HG02870 (cell line): ENCODE measurements at regions not wholly inside any gene's neighbourhood (a gene's known extent, or its start where the extent isn't known, plus 50 kb on each side); places are given as distances from the start of the nearest gene placed in this dataset.
"Not testable (repeated sequence)": the region's sequence is repeated elsewhere in the genome, so short reads cannot be mapped to it uniquely, and the experiment has no call there.

Experiments
- ATAC-seq: cut with Tn5 transposase; IDR thresholded peaks from one replicate; pipeline ENCODE4 v1.9.1; 2021; ENCODE audit warnings: mild to moderate bottlenecking, moderate library complexity; ENCODE audit not compliant: unreplicated experiment

DNA sequence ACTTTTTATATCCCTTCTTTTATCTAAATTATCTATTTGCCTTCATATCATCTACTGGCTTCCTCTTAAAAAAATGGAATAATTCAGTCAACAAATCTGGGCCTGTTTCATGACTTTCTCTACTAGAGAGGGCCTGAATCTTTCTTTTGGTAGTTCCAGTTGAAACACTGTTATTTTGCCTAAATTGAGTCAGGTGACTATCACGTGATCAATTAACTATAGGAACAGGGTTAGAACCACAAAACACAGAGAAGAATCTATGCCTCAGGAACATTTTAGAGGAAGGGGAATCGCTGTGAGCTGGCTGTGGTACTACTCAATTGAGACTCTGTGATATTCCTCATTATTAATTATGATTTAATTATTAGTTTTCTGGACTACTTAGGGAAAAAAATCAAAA is 736.7 kb upstream of the PITX2 start:
- no peak for ATAC-seq

GRCh38 chr4:111360906-111361305 is 738.0 kb upstream of the PITX2 start:
- ATAC-seq = no peak

- no peak for ATAC-seq
Observed at GRCh38 chr4:111362941-111363361, 740.1 kb upstream of the PITX2 start.

DNA sequence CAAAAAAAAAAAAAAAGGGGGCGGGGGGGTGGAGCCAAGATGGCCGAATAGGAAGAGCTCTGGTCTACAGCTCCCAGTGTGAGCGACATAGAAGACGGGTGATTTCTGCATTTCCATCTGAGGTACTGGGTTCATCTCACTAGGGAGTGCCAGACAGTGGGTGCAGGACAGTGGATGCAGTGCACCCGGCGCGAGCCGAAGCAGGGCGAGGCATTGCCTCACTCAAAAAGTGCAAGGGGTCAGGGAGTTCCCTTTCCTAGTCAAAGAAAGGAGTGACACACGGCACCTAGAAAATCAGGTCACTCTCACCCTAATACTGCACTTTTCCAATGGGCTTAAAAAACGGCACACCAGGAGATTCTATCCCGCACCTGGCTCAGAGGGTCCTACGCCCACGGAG is 755.0 kb upstream of the PITX2 start:
- not testable (repeated sequence) for ATAC-seq

- no peak for ATAC-seq
Observed at GRCh38 chr4:111388561-111388960, 756.7 kb upstream of the FAM241A start.

- ATAC-seq = no peak
Observed at GRCh38 chr4:111391829-111392228, 753.4 kb upstream of the FAM241A start.

- no peak for ATAC-seq
Observed at GRCh38 chr4:111393781-111394180, 751.5 kb upstream of the FAM241A start.

DNA sequence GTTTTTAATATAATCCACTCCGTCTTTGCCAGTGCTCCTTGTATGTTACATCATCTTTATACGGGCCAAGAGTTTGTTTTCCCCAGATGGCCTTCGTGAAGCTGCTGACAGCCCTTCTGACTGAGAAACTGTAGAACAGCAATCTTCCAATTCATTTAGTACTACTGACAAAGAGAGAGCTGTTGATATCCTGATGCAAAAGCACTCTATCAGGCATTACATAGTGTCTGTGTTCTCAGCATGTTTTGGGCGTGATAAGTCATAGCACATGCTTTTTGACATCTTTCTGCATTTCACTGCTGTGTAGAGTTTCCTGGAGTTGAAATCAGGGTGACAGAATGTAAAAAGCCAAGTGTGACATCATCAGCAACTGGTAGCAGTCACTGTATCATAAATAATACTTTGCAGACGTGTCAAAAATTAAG is 746.3 kb upstream of the FAM241A start:
- no peak for ATAC-seq

DNA sequence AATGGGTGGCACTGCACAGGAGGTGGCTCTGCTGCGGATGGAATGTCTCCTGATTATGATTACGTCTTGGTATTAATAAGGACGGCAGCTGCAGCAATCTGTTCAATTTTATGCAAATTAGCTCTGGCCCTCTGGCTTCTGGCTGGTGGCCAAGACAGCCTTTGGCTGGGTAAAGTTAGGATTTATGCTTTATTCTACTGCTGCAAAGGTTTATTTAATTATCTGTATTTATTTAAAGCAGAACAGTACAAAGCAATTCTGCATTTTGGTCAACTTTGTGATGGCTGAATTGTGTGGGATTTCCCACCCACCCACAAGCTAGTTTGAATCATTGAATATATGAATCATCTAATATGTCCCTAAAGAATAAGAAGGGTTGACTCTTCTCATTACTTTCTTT is 745.6 kb upstream of the FAM241A start:
- no peak for ATAC-seq

- ATAC-seq = no peak
Observed at GRCh38 chr4:111400741-111401140, 744.5 kb upstream of the FAM241A start.

DNA sequence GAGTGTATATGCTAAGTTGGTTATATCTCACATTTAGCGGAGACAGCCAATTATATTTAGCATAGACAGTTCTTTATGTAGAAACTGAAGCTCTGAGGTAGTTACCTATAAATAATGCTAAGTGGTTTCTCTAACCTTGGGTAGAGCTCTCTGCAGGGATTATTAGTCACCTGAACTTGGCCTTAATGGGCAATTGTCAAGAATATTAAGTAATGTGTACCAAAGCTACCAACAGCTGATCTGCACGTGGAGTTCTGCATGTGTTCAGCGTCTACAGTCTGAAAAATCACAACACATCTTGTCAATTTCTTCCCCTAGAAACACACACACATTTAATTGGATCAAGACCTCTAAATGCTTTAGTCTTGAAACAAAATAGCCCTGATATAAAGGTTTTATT is 740.6 kb upstream of the FAM241A start:
- ATAC-seq = no peak

DNA sequence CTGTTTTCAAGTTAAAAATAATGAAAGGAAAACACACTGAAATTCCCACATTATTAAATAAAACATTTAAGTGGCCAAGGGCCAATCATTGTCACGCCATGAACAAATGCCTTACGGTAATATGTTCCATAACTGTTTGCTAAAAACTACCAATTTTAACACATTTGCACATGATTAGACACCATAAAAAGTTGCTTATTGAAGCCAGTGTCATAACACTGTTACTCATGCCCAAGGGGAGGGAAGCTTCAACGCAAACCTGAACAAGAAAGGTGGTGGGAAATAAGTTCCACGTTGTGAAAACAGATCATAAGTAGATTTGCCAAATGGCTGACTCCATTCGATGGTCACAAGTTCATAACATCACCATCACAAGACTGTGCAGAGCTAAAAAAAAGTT is 739.3 kb upstream of the FAM241A start:
- no peak for ATAC-seq

GRCh38 chr4:111410571-111410970 is 734.7 kb upstream of the FAM241A start:
- no peak for ATAC-seq

- ATAC-seq = no peak
Observed at GRCh38 chr4:111417521-111417920, 727.7 kb upstream of the FAM241A start.

DNA sequence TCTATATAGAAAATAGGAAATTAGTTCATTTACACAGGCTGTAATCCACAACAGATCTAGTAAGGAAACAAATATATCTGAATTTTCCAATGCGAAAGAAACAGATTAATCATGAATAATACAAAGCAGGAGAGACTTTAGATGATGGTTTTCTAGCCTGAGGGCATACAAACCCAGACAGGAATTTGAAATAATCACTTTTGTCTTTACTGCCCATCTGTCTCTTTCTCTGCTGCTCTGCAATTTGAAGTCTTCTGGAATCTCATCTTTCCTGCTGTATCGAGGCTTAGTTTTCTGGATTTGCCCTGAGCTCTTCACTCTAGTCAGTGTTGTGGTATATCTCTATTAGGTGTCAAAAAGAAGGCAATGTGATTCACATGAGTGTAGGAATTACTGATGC is 711.8 kb upstream of the FAM241A start:
- ATAC-seq = no peak

DNA sequence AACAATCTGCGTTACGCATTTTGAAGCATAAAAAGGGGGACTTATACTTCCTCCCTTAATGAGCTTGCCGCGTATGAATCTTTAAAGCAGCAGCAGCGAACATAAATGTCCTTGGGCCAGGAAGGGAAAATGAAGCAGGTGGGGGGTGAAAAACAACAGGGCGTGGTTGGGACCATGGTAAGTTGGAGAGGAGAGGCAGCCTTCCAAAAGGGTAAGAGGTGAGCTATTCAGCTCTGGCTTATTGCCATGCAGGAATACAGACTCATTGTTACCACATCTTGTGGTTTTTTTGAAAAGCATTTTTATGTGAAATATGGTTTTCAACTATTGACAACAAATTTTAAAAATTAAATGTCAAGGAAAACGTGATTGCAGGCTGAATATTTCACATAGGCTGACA is 710.7 kb upstream of the FAM241A start:
- ATAC-seq = no peak

DNA sequence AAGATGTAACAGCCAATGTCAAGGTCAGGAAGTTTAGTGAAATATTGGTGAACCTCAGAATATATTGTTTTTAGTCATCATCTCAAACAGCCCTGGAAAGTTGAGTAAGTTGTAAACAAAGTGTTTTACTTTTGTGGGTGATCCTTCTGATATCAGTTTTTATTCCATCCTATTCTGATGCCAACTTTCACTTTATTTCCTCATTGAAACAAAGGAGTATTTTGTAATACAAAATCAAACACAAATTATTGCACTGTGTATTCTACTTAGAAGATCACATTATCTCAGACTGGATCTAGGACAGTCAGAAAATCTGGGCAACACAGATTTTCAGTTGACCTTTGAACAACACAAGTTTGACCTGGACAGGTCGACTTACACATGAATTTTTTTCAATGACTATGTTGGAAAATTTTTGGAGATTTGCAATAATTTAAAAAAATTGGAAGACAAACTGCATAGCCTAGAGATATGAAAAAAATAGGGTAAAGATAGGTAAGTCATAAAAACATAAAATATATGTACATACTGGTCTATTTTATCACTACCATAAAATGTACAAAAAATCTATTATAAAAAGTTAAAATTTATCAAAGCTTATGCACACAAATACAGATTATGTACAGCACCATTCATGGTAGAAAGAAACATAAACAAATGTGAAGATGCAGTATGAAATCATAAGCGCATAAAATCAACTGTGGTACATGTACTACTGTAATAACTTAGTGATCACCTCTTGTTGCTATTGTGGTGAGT is 709.1 kb upstream of the FAM241A start:
- no peak for ATAC-seq

GRCh38 chr4:111441687-111442086 is 703.6 kb upstream of the FAM241A start:
- ATAC-seq = no peak

GRCh38 chr4:111444836-111445235 is 700.4 kb upstream of the FAM241A start:
- not testable (repeated sequence) for ATAC-seq

DNA sequence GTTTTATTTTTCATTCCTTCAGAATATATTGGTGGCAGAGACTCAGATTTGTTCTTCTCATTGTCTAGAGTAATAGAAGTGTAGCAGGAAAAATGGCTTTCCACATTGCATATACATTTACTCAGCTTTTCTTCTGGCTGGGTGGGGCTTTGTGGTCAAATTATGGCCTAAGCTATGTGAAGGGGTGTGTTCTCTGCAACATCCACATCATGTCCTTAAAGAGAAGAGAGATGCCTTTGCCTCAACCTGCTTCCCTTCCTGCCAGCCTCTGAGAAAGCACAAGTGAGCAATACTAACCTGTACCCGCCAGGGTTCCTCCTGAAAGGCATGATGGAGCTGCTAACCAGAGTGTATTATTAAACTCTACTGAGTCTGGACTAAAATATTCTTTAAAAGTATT is 695.6 kb upstream of the FAM241A start:
- ATAC-seq = no peak

DNA sequence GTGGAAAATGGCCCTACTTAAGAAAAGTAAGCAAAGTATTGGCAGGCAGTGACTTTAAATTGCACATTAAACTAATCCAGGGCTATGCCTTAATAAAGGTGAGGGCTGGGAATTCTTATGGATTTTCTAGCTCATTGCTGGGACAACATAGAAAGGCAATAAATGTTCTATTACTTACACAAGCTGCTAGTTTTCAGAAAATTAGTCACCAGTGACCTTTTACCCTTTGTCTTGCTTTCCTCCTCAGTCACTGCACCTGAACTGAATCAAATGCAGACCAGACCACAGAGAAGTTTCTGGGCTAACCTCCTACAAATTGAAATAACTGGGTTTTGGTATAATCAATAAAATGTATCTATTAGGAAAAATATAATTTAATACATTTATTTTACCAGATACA is 694.4 kb upstream of the FAM241A start:
- ATAC-seq = no peak

- ATAC-seq = no peak
Observed at GRCh38 chr4:111453216-111453615, 692.0 kb upstream of the FAM241A start.

- no peak for ATAC-seq
Observed at GRCh38 chr4:111454961-111455360, 690.3 kb upstream of the FAM241A start.
